ENCODE measurements at regions not wholly inside any gene's neighbourhood (a gene's known extent, or its start where the extent isn't known, plus 50 kb on each side); places are given as distances from the start of the nearest gene placed in this dataset.

DNA sequence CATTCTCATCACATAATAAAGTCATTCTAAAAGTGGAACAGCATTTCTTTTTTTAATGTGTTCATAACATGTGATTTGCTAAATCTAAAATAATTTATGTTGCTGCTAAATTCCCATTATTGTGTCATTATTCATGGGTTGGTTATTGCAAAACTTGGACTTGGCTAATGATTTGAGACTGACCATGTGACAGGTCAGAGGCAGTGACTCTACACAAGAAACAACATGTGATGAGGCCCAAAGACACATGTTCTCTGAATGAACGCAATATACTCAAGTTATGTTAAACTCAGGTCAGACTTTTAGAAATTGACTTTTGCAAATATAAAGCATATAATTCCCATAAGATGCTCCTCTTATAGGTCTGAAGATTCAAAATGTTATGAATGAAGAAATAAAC, 566.1 kb downstream of the TBL1XR1 start:
- DNase-seq (ENCODE audit: low spot score) (no peak), ATAC-seq (no peak)
- Mint-ChIP-seq H3K4me1 (peaks cover 7% of the 10 kb centered on the region), H3K36me3 (no peaks in the 10 kb centered on the region), H3K4me3 (no peak overlapping the region), H3K27ac (no peak overlapping the region), H3K9me3 (no peaks in the 10 kb centered on the region), H3K27me3 (ENCODE audit: low read depth) (no peaks in the 10 kb centered on the region)
- POLR2A ChIA-PET, result no interaction called here
- TF ChIP-seq FOXK1 (CRISPR knock-in tag; IDR thresholded peaks at IDR 0.05), result no peak
- TF ChIP-seq CBFB (CRISPR knock-in tag; IDR thresholded peaks at IDR 0.05; ENCODE audit: low read depth), result no peak
- no peak for TF ChIP-seq NR3C1 (CRISPR knock-in tag; conservative IDR thresholded peaks at IDR 0.05; ENCODE audit: low read depth)
- TF ChIP-seq ZNF425 (CRISPR knock-in tag; conservative IDR thresholded peaks at IDR 0.05), result no peak
- TF ChIP-seq AR (CRISPR knock-in tag; IDR thresholded peaks at IDR 0.05), result no peak
- TF ChIP-seq, protein P1, sequence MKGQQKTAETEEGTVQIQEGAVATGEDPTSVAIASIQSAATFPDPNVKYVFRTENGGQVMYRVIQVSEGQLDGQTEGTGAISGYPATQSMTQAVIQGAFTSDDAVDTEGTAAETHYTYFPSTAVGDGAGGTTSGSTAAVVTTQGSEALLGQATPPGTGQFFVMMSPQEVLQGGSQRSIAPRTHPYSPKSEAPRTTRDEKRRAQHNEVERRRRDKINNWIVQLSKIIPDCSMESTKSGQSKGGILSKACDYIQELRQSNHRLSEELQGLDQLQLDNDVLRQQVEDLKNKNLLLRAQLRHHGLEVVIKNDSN (CRISPR knock-in tag; IDR thresholded peaks at IDR 0.05), result no peak
- no peak for TF ChIP-seq NFYB (CRISPR knock-in tag; conservative IDR thresholded peaks at IDR 0.05; ENCODE audit: low read depth)
- no peak for TF ChIP-seq ATF1 (CRISPR knock-in tag; IDR thresholded peaks at IDR 0.05)
- TF ChIP-seq, protein P2, sequence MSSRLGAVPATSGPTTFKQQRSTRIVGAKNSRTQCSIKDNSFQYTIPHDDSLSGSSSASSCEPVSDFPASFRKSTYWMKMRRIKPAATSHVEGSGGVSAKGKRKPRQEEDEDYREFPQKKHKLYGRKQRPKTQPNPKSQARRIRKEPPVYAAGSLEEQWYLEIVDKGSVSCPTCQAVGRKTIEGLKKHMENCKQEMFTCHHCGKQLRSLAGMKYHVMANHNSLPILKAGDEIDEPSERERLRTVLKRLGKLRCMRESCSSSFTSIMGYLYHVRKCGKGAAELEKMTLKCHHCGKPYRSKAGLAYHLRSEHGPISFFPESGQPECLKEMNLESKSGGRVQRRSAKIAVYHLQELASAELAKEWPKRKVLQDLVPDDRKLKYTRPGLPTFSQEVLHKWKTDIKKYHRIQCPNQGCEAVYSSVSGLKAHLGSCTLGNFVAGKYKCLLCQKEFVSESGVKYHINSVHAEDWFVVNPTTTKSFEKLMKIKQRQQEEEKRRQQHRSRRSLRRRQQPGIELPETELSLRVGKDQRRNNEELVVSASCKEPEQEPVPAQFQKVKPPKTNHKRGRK (CRISPR knock-in tag; IDR thresholded peaks at IDR 0.05; ENCODE audit: borderline replicate concordance), result no peak
- TF ChIP-seq, protein P3, sequence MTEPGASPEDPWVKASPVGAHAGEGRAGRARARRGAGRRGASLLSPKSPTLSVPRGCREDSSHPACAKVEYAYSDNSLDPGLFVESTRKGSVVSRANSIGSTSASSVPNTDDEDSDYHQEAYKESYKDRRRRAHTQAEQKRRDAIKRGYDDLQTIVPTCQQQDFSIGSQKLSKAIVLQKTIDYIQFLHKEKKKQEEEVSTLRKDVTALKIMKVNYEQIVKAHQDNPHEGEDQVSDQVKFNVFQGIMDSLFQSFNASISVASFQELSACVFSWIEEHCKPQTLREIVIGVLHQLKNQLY (CRISPR knock-in tag; IDR thresholded peaks at IDR 0.05), result no peak
- no peak for TF ChIP-seq MYBL2 (CRISPR knock-in tag; IDR thresholded peaks at IDR 0.05)
- no peak for TF ChIP-seq JUN (CRISPR knock-in tag; IDR thresholded peaks at IDR 0.05)
- no peak for TF ChIP-seq MAX (CRISPR knock-in tag; IDR thresholded peaks at IDR 0.05)
- TF ChIP-seq PREB (CRISPR knock-in tag; IDR thresholded peaks at IDR 0.05; ENCODE audit: borderline replicate concordance), result no peak
- CTCF ChIA-PET, result no interaction called here

DNA sequence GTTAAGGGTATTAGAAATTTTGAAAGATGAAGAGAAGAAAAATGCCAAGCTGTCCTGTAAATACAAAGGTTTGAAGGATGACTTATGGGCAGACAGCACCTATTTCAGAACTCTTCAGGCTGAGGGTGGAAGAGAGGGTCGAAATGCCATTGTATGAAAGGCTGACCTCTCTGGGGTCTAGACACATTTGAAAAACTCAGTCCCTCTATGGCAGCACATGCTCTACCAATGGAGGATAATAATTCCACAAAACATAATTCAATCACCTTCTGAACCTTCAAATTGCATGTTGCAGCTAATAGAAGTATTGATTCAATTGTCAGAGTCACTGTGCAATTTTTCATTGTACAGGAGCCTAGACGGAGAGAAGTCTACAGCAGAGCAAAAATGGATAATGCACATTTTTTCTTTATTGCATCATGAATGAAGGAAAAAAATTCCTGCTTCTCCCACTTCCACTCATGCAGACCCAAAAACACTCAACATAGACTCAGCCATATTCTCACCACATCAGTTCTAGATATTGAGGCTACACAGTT, 569.1 kb downstream of the TBL1XR1 start:
- Mint-ChIP-seq H3K27ac (no peak overlapping the region), H3K36me3 (no peaks in the 10 kb centered on the region), H3K4me1 (peaks cover 8% of the 10 kb centered on the region), H3K9me3 (no peaks in the 10 kb centered on the region), H3K27me3 (ENCODE audit: low read depth) (no peaks in the 10 kb centered on the region), H3K4me3 (no peak overlapping the region)
- ATAC-seq (no peak), DNase-seq (ENCODE audit: low spot score) (no peak)
- TF ChIP-seq, protein P4, sequence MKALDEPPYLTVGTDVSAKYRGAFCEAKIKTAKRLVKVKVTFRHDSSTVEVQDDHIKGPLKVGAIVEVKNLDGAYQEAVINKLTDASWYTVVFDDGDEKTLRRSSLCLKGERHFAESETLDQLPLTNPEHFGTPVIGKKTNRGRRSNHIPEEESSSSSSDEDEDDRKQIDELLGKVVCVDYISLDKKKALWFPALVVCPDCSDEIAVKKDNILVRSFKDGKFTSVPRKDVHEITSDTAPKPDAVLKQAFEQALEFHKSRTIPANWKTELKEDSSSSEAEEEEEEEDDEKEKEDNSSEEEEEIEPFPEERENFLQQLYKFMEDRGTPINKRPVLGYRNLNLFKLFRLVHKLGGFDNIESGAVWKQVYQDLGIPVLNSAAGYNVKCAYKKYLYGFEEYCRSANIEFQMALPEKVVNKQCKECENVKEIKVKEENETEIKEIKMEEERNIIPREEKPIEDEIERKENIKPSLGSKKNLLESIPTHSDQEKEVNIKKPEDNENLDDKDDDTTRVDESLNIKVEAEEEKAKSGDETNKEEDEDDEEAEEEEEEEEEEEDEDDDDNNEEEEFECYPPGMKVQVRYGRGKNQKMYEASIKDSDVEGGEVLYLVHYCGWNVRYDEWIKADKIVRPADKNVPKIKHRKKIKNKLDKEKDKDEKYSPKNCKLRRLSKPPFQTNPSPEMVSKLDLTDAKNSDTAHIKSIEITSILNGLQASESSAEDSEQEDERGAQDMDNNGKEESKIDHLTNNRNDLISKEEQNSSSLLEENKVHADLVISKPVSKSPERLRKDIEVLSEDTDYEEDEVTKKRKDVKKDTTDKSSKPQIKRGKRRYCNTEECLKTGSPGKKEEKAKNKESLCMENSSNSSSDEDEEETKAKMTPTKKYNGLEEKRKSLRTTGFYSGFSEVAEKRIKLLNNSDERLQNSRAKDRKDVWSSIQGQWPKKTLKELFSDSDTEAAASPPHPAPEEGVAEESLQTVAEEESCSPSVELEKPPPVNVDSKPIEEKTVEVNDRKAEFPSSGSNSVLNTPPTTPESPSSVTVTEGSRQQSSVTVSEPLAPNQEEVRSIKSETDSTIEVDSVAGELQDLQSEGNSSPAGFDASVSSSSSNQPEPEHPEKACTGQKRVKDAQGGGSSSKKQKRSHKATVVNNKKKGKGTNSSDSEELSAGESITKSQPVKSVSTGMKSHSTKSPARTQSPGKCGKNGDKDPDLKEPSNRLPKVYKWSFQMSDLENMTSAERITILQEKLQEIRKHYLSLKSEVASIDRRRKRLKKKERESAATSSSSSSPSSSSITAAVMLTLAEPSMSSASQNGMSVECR (CRISPR knock-in tag; IDR thresholded peaks at IDR 0.05; ENCODE audit: borderline replicate concordance), result no peak
- CTCF ChIA-PET, result no interaction called here
- POLR2A ChIA-PET, result no interaction called here

Data from WTC11 (cell line).